ENCODE measurements at regions not wholly inside any gene's neighbourhood (a gene's known extent, or its start where the extent isn't known, plus 50 kb on each side); places are given as distances from the start of the nearest gene placed in this dataset.
A peak's percentile ranks its signal among the peaks of the same experiment; 100 is the strongest.

- Histone ChIP-seq H3K4me3 (ENCODE audit: low read length in 3 of 3) (no peak overlapping the region), H3K36me3 (ENCODE audit: control insufficient read depth in 2 of 3, insufficient read depth in 3 of 3, low read length in 3 of 3) (no peaks in the 10 kb centered on the region), H3K27ac (ENCODE audit: low read depth in 2 of 2, low read length in 2 of 2) (peak overlapping the region; percentile 53 to 80), H3K4me1 (ENCODE audit: control insufficient read depth in 2 of 3, insufficient read depth in 2 of 3, low read depth in 1 of 3, low read length in 3 of 3) (peaks cover 0 to 5% (median 4%) of the 10 kb centered on the region in 3 donors), H3K9ac (ENCODE audit: low read length in 3 of 3) (no peak overlapping the region), H3K9me3 (ENCODE audit: control insufficient read depth in 2 of 3, insufficient read depth in 1 of 3, low read length in 3 of 3) (no peaks in the 10 kb centered on the region), H3K27me3 (ENCODE audit: control insufficient read depth, insufficient read depth, low read length) (no peaks in the 10 kb centered on the region)
- intact Hi-C loops (cut with DNase I): no loop called here
- DNase-seq: peak in 2 of 5 donors; percentile 64 to 80
- no peak for FAIRE-seq
- peak; percentile 6 for TF ChIP-seq CTCF (IDR thresholded peaks at IDR 0.05; ENCODE audit: borderline replicate concordance, extremely low read depth, insufficient read depth)
Observed at GRCh38 chr3:16060358-16060852, 114.1 kb upstream of the GALNT15 start.

- Histone ChIP-seq H3K4me1 (ENCODE audit: control insufficient read depth in 2 of 3, insufficient read depth in 2 of 3, low read depth in 1 of 3, low read length in 3 of 3) (peaks cover 0 to 5% (median 4%) of the 10 kb centered on the region in 3 donors), H3K4me3 (ENCODE audit: low read length in 3 of 3) (no peak overlapping the region), H3K36me3 (ENCODE audit: control insufficient read depth in 2 of 3, insufficient read depth in 3 of 3, low read length in 3 of 3) (no peaks in the 10 kb centered on the region), H3K9me3 (ENCODE audit: control insufficient read depth in 2 of 3, insufficient read depth in 1 of 3, low read length in 3 of 3) (no peaks in the 10 kb centered on the region), H3K9ac (ENCODE audit: low read length in 3 of 3) (no peak overlapping the region), H3K27ac (ENCODE audit: low read depth in 2 of 2, low read length in 2 of 2) (peak overlapping the region; percentile 53 to 80), H3K27me3 (ENCODE audit: control insufficient read depth, insufficient read depth, low read length) (no peaks in the 10 kb centered on the region)
- no peak for DNase-seq
- intact Hi-C loops (cut with DNase I): no loop called here
- no peak for FAIRE-seq
- no peak for TF ChIP-seq CTCF (IDR thresholded peaks at IDR 0.05; ENCODE audit: borderline replicate concordance, extremely low read depth, insufficient read depth)
Observed at GRCh38 chr3:16060945-16061344, 113.5 kb upstream of the GALNT15 start.

- peaks cover 0 to 5% (median 4%) of the 10 kb centered on the region in 3 donors for H3K4me1 ChIP-seq (ENCODE audit: control insufficient read depth in 2 of 3, insufficient read depth in 2 of 3, low read depth in 1 of 3, low read length in 3 of 3)
- DNase-seq: no peak
- intact Hi-C loops (cut with DNase I): no loop called here
Observed at GRCh38 chr3:16061491-16061890, 113.0 kb upstream of the GALNT15 start.

More at GRCh38 chr3:16061491-16061890, 113.0 kb upstream of the GALNT15 start:
- no peak for FAIRE-seq
- no peaks in the 10 kb centered on the region for H3K36me3 ChIP-seq (ENCODE audit: control insufficient read depth in 2 of 3, insufficient read depth in 3 of 3, low read length in 3 of 3)
- H3K4me3 ChIP-seq (ENCODE audit: low read length in 3 of 3): no peak overlapping the region
- no peaks in the 10 kb centered on the region for H3K9me3 ChIP-seq (ENCODE audit: control insufficient read depth in 2 of 3, insufficient read depth in 1 of 3, low read length in 3 of 3)
- TF ChIP-seq CTCF (IDR thresholded peaks at IDR 0.05; ENCODE audit: borderline replicate concordance, extremely low read depth, insufficient read depth): no peak
- no peaks in the 10 kb centered on the region for H3K27me3 ChIP-seq (ENCODE audit: control insufficient read depth, insufficient read depth, low read length)
- H3K27ac ChIP-seq (ENCODE audit: low read depth in 2 of 2, low read length in 2 of 2): peak overlapping the region in 1 of 2 donors; percentile 80
- H3K9ac ChIP-seq (ENCODE audit: low read length in 3 of 3): no peak overlapping the region

Data from kidney (tissue), 13 donors.